Right kidney (tissue), 1 donor: ENCODE measurements at regions not wholly inside any gene's neighbourhood (a gene's known extent, or its start where the extent isn't known, plus 50 kb on each side); places are given as distances from the start of the nearest gene placed in this dataset.
A peak's percentile ranks its signal among the peaks of the same experiment; 100 is the strongest.
"Not testable (repeated sequence)": the region's sequence is repeated elsewhere in the genome, so short reads cannot be mapped to it uniquely, and the experiment has no call there.

ENCODE experiments used
- DNase-seq: peaks from one replicate; pipeline ENCODE4 v3.0.0-alpha.2; 2016

- DNase-seq: no peak
Observed at GRCh38 chr18:37869051-37869450, 303.5 kb upstream of the CELF4 start.

- no peak for DNase-seq
Observed at GRCh38 chr18:37864122-37864521, 298.5 kb upstream of the CELF4 start.

GRCh38 chr18:37861981-37862380 lies 296.4 kb upstream of the CELF4 start:
- DNase-seq: no peak

GRCh38 chr18:37854396-37854795 lies 288.8 kb upstream of the CELF4 start:
- DNase-seq: no peak

- DNase-seq: no peak
Observed at GRCh38 chr18:37853706-37854105, 288.1 kb upstream of the CELF4 start.

- no peak for DNase-seq
Observed at GRCh38 chr18:37852464-37852863, 286.9 kb upstream of the CELF4 start.

- DNase-seq: no peak
Observed at GRCh38 chr18:37847544-37847943, 281.9 kb upstream of the CELF4 start.

GRCh38 chr18:37846996-37847395 lies 281.4 kb upstream of the CELF4 start:
- DNase-seq: no peak

- DNase-seq: no peak
Observed at GRCh38 chr18:37845498-37845897, 279.9 kb upstream of the CELF4 start.

- DNase-seq: peak; percentile 9
Observed at GRCh38 chr18:37844209-37844970, 278.8 kb upstream of the CELF4 start.

- no peak for DNase-seq
Observed at GRCh38 chr18:37838083-37838482, 272.5 kb upstream of the CELF4 start.

- DNase-seq: no peak
Observed at GRCh38 chr18:37836071-37836970, 270.7 kb upstream of the CELF4 start.

GRCh38 chr18:37832010-37832695 lies 266.6 kb upstream of the CELF4 start:
- DNase-seq: not testable (repeated sequence)

- no peak for DNase-seq
Observed at GRCh38 chr18:37812961-37813360, 247.4 kb upstream of the CELF4 start.

GRCh38 chr18:37805773-37806404 lies 240.3 kb upstream of the CELF4 start:
- no peak for DNase-seq

GRCh38 chr18:37796823-37797349 lies 231.3 kb upstream of the CELF4 start:
- no peak for DNase-seq

- no peak for DNase-seq
Observed at GRCh38 chr18:37787452-37787851, 221.9 kb upstream of the CELF4 start.

GRCh38 chr18:37783771-37784170 lies 218.2 kb upstream of the CELF4 start:
- DNase-seq: peak; percentile 18

GRCh38 chr18:37779220-37779619 lies 213.6 kb upstream of the CELF4 start:
- DNase-seq: no peak

GRCh38 chr18:37778417-37779165 lies 213.0 kb upstream of the CELF4 start:
- peak; percentile 70 for DNase-seq

- no peak for DNase-seq
Observed at GRCh38 chr18:37769826-37770225, 204.2 kb upstream of the CELF4 start.
